ENCODE measurements at regions not wholly inside any gene's neighbourhood (a gene's known extent, or its start where the extent isn't known, plus 50 kb on each side); places are given as distances from the start of the nearest gene placed in this dataset.

DNA sequence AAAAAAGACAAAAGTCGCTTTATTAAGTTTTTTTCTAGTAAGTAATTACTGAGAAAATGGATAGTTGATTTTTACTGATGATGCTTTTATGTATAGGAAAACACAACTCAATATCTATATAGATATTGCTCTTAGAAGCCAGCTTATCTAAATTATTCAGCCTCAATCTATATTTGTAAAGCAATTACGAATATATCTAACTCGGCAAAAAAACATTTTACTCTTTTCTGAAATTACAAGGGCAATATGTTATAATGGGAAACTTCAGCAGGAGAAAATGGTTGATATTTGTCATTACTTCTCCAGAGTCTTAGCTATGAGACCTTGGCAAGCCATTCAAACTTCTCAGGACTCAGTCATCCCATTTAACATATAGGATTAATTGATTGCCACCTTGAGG is 228.5 kb downstream of the SLC7A11 start:
- TF ChIP-seq, protein P1, sequence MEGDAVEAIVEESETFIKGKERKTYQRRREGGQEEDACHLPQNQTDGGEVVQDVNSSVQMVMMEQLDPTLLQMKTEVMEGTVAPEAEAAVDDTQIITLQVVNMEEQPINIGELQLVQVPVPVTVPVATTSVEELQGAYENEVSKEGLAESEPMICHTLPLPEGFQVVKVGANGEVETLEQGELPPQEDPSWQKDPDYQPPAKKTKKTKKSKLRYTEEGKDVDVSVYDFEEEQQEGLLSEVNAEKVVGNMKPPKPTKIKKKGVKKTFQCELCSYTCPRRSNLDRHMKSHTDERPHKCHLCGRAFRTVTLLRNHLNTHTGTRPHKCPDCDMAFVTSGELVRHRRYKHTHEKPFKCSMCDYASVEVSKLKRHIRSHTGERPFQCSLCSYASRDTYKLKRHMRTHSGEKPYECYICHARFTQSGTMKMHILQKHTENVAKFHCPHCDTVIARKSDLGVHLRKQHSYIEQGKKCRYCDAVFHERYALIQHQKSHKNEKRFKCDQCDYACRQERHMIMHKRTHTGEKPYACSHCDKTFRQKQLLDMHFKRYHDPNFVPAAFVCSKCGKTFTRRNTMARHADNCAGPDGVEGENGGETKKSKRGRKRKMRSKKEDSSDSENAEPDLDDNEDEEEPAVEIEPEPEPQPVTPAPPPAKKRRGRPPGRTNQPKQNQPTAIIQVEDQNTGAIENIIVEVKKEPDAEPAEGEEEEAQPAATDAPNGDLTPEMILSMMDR (IDR thresholded peaks at IDR 0.05; ENCODE audit: insufficient read depth, low read length), result no peak
- TF ChIP-seq, protein P2, sequence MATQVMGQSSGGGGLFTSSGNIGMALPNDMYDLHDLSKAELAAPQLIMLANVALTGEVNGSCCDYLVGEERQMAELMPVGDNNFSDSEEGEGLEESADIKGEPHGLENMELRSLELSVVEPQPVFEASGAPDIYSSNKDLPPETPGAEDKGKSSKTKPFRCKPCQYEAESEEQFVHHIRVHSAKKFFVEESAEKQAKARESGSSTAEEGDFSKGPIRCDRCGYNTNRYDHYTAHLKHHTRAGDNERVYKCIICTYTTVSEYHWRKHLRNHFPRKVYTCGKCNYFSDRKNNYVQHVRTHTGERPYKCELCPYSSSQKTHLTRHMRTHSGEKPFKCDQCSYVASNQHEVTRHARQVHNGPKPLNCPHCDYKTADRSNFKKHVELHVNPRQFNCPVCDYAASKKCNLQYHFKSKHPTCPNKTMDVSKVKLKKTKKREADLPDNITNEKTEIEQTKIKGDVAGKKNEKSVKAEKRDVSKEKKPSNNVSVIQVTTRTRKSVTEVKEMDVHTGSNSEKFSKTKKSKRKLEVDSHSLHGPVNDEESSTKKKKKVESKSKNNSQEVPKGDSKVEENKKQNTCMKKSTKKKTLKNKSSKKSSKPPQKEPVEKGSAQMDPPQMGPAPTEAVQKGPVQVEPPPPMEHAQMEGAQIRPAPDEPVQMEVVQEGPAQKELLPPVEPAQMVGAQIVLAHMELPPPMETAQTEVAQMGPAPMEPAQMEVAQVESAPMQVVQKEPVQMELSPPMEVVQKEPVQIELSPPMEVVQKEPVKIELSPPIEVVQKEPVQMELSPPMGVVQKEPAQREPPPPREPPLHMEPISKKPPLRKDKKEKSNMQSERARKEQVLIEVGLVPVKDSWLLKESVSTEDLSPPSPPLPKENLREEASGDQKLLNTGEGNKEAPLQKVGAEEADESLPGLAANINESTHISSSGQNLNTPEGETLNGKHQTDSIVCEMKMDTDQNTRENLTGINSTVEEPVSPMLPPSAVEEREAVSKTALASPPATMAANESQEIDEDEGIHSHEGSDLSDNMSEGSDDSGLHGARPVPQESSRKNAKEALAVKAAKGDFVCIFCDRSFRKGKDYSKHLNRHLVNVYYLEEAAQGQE (IDR thresholded peaks at IDR 0.05; ENCODE audit: insufficient replicate concordance, low read depth), result no peak
- TF ChIP-seq POLR2AphosphoS5 (IDR thresholded peaks at IDR 0.05; ENCODE audit: low read depth), result no peak
- no peak for TF ChIP-seq SPI1 (IDR thresholded peaks at IDR 0.05; ENCODE audit: borderline replicate concordance, low read depth)
- TF ChIP-seq GABPA (IDR thresholded peaks at IDR 0.05; ENCODE audit: low read depth), result no peak
